ENCODE measurements at regions not wholly inside any gene's neighbourhood (a gene's known extent, or its start where the extent isn't known, plus 50 kb on each side); places are given as distances from the start of the nearest gene placed in this dataset.
A peak's percentile ranks its signal among the peaks of the same experiment; 100 is the strongest.

- Histone ChIP-seq H3K4me1 (ENCODE audit: control insufficient read depth in 2 of 2, insufficient read depth in 2 of 2, low read length in 2 of 2) (peaks cover 0 to 7% of the 10 kb centered on the region in 2 donors), H3K79me2 (ENCODE audit: control insufficient read depth, insufficient read depth, low read length) (no peaks in the 10 kb centered on the region), H3K27ac (ENCODE audit: low read length in 2 of 2) (no peak overlapping the region), H4K20me1 (ENCODE audit: control insufficient read depth, insufficient read depth, low read length, poor library complexity, severe bottlenecking) (no peaks in the 10 kb centered on the region), H3K4me3 (ENCODE audit: control extremely low read depth in 1 of 5, extremely low read depth in 1 of 5, insufficient read depth in 1 of 5, low read depth in 2 of 5, low read length in 4 of 5) (no peak overlapping the region), H3K27me3 (replicated peaks in 1 of 4; ENCODE audit: control extremely low read depth in 1 of 4, control insufficient read depth in 3 of 4, insufficient read depth in 4 of 4, low read length in 3 of 4) (no peaks in the 10 kb centered on the region), H3K36me3 (replicated peaks in 1 of 2; ENCODE audit: control extremely low read depth in 1 of 2, control insufficient read depth in 1 of 2, extremely low read depth in 1 of 2, insufficient read depth in 2 of 2, low read length in 1 of 2) (no peaks in the 10 kb centered on the region), H3K4me2 (replicated peaks; ENCODE audit: low read depth, low read length, poor library complexity, severe bottlenecking) (no peak overlapping the region), H2AFZ (ENCODE audit: insufficient read depth, low read depth, low read length, poor library complexity, severe bottlenecking) (no peak overlapping the region), H3K9ac (ENCODE audit: low read length) (no peak overlapping the region), H3K9me3 (ENCODE audit: control extremely low read depth in 1 of 3, control insufficient read depth in 2 of 3, insufficient read depth in 1 of 3, low read length in 2 of 3) (no peaks in the 10 kb centered on the region)
- CTCF ChIA-PET: no interaction called here
- intact Hi-C loops (cut with micrococcal nuclease): no loop called here
- WGBS (ENCODE audit: insufficient coverage): no CpG with 5 or more reads among the region's 4 CpGs
- ATAC-seq (ENCODE audit: low read depth): peak; percentile 28
- peak overlapping the region; percentile 37 for H3K4me3 Mint-ChIP-seq
- POLR2A ChIA-PET: interaction anchor here (0.6 kb wide), 1 partner anchor 87 kb away, joined by 3 read pairs; no protein-coding TSS in a partner anchor
- H3K4me1 Mint-ChIP-seq: peaks cover 8% of the 10 kb centered on the region
- no peak for TF ChIP-seq EZH2 (IDR thresholded peaks at IDR 0.05; ENCODE audit: borderline replicate concordance, insufficient read depth, low read depth, low read length, poor library complexity, severe bottlenecking)
- TF ChIP-seq CTCF (IDR thresholded peaks at IDR 0.05): no peak
- peak; percentile 25 for DNase-seq
- no peaks in the 10 kb centered on the region for H3K9me3 Mint-ChIP-seq (ENCODE audit: insufficient read depth)
- H3K27me3 Mint-ChIP-seq: no peaks in the 10 kb centered on the region
- H3K27ac Mint-ChIP-seq: peak overlapping the region; percentile 46
Observed at GRCh38 chr2:144143294-144144151, 376.4 kb downstream of the ZEB2 start.

GRCh38 chr2:144140891-144141290, 379.0 kb downstream of the ZEB2 start:
- no peak overlapping the region for H3K27ac ChIP-seq (ENCODE audit: low read length in 2 of 2)
- H3K27me3 ChIP-seq (replicated peaks in 1 of 4; ENCODE audit: control extremely low read depth in 1 of 4, control insufficient read depth in 3 of 4, insufficient read depth in 4 of 4, low read length in 3 of 4): no peaks in the 10 kb centered on the region
- no peaks in the 10 kb centered on the region for H4K20me1 ChIP-seq (ENCODE audit: control insufficient read depth, insufficient read depth, low read length, poor library complexity, severe bottlenecking)
- DNase-seq: no peak
- peaks cover 13% of the 10 kb centered on the region for H3K4me1 Mint-ChIP-seq
- H3K9me3 Mint-ChIP-seq (ENCODE audit: insufficient read depth): no peaks in the 10 kb centered on the region
- H3K4me3 ChIP-seq (ENCODE audit: control extremely low read depth in 1 of 5, extremely low read depth in 1 of 5, insufficient read depth in 1 of 5, low read depth in 2 of 5, low read length in 4 of 5): no peak overlapping the region
- no peak for TF ChIP-seq EZH2 (IDR thresholded peaks at IDR 0.05; ENCODE audit: borderline replicate concordance, insufficient read depth, low read depth, low read length, poor library complexity, severe bottlenecking)
- no peak for TF ChIP-seq CTCF (IDR thresholded peaks at IDR 0.05)
- no CpG with 5 or more reads among the region's 3 CpGs for WGBS (ENCODE audit: insufficient coverage)
- no peak overlapping the region for H3K4me3 Mint-ChIP-seq
- POLR2A ChIA-PET: no interaction called here
- no peak for ATAC-seq (ENCODE audit: low read depth)
- H3K27ac Mint-ChIP-seq: no peak overlapping the region
- H3K4me1 ChIP-seq (ENCODE audit: control insufficient read depth in 2 of 2, insufficient read depth in 2 of 2, low read length in 2 of 2): peaks cover 4 to 7% of the 10 kb centered on the region in 2 donors
- H2AFZ ChIP-seq (ENCODE audit: insufficient read depth, low read depth, low read length, poor library complexity, severe bottlenecking): no peak overlapping the region
- no peaks in the 10 kb centered on the region for H3K79me2 ChIP-seq (ENCODE audit: control insufficient read depth, insufficient read depth, low read length)
- H3K4me2 ChIP-seq (replicated peaks; ENCODE audit: low read depth, low read length, poor library complexity, severe bottlenecking): no peak overlapping the region
- CTCF ChIA-PET: interaction anchor here (1.0 kb wide), 1 partner anchor 22 kb away, joined by 3 read pairs; no protein-coding TSS in a partner anchor
- intact Hi-C loops (cut with micrococcal nuclease): no loop called here
- no peak overlapping the region for H3K9ac ChIP-seq (ENCODE audit: low read length)
- no peaks in the 10 kb centered on the region for H3K27me3 Mint-ChIP-seq
- no peaks in the 10 kb centered on the region for H3K9me3 ChIP-seq (ENCODE audit: control extremely low read depth in 1 of 3, control insufficient read depth in 2 of 3, insufficient read depth in 1 of 3, low read length in 2 of 3)
- no peaks in the 10 kb centered on the region for H3K36me3 ChIP-seq (replicated peaks in 1 of 2; ENCODE audit: control extremely low read depth in 1 of 2, control insufficient read depth in 1 of 2, extremely low read depth in 1 of 2, insufficient read depth in 2 of 2, low read length in 1 of 2)
